Pons (tissue), 1 donor: ENCODE measurements at regions not wholly inside any gene's neighbourhood (a gene's known extent, or its start where the extent isn't known, plus 50 kb on each side); places are given as distances from the start of the nearest gene placed in this dataset.

Experiments used
- DNase-seq: peaks from one replicate; pipeline ENCODE4 v3.0.0-alpha.2; 2016; ENCODE audit warnings: low spot score

- no peak for DNase-seq
Measured at GRCh38 chr5:71946343-71947030, 160.8 kb upstream of the MAP1B start.

- DNase-seq = no peak
Measured at GRCh38 chr5:71948206-71948605, 159.1 kb upstream of the MAP1B start.

- no peak for DNase-seq
Measured at GRCh38 chr5:71949772-71950171, 157.5 kb upstream of the MAP1B start.

- DNase-seq = no peak
Measured at GRCh38 chr5:71953866-71954265, 153.4 kb upstream of the MAP1B start.

GRCh38 chr5:71954329-71954728, 152.9 kb upstream of the MAP1B start:
- no peak for DNase-seq

GRCh38 chr5:71955723-71956122, 151.6 kb upstream of the MAP1B start:
- no peak for DNase-seq

GRCh38 chr5:71957292-71957898, 149.9 kb upstream of the MAP1B start:
- no peak for DNase-seq

- DNase-seq = no peak
Measured at GRCh38 chr5:71960195-71960594, 147.1 kb upstream of the MAP1B start.

GRCh38 chr5:71961786-71962185, 145.5 kb upstream of the MAP1B start:
- DNase-seq = no peak

GRCh38 chr5:71969460-71969859, 137.8 kb upstream of the MAP1B start:
- DNase-seq = no peak

GRCh38 chr5:71971862-71972261, 135.4 kb upstream of the MAP1B start:
- no peak for DNase-seq

- DNase-seq = no peak
Measured at GRCh38 chr5:71972777-71973473, 134.3 kb upstream of the MAP1B start.

GRCh38 chr5:71973563-71973962, 133.7 kb upstream of the MAP1B start:
- no peak for DNase-seq

GRCh38 chr5:71974165-71974564, 133.1 kb upstream of the MAP1B start:
- DNase-seq = no peak

GRCh38 chr5:71974622-71975021, 132.7 kb upstream of the MAP1B start:
- no peak for DNase-seq

GRCh38 chr5:71976449-71976848, 130.8 kb upstream of the MAP1B start:
- no peak for DNase-seq

GRCh38 chr5:71977311-71977710, 130.0 kb upstream of the MAP1B start:
- DNase-seq = no peak

- DNase-seq = no peak
Measured at GRCh38 chr5:71978216-71978615, 129.1 kb upstream of the MAP1B start.

- DNase-seq = no peak
Measured at GRCh38 chr5:71982717-71983395, 124.4 kb upstream of the MAP1B start.

GRCh38 chr5:71986101-71986500, 121.2 kb upstream of the MAP1B start:
- DNase-seq = no peak

- DNase-seq = no peak
Measured at GRCh38 chr5:71988808-71989207, 118.5 kb upstream of the MAP1B start.

GRCh38 chr5:71993600-71993999, 113.7 kb upstream of the MAP1B start:
- DNase-seq = no peak

- DNase-seq = no peak
Measured at GRCh38 chr5:71996789-71997188, 110.5 kb upstream of the MAP1B start.
